Neutrophil (primary cell): ENCODE measurements at regions not wholly inside any gene's neighbourhood (a gene's known extent, or its start where the extent isn't known, plus 50 kb on each side); places are given as distances from the start of the nearest gene placed in this dataset.
"Not testable (repeated sequence)": the region's sequence is repeated elsewhere in the genome, so short reads cannot be mapped to it uniquely, and the experiment has no call there.

Source experiments
- H3K27ac ChIP-seq: fragments of 200-600 bp; sonication (generic); 2 replicates; pipeline ENCODE4 v1.5.1; 2016; ENCODE audit warnings: mild to moderate bottlenecking, moderate library complexity
- H3K27me3 ChIP-seq: fragments of 200-600 bp; sonication (generic); 2 replicates; pipeline ENCODE4 v1.6.0; 2016; ENCODE audit warnings: mild to moderate bottlenecking
- H3K36me3 ChIP-seq: fragments of 200-600 bp; sonication (generic); 2 replicates; pipeline ENCODE4 v1.5.1; 2017
- H3K4me1 ChIP-seq, 2 experiments: fragments of 200-600 bp in 1 of 2; sonication (generic) in 1 of 2; 1 replicate in 1 of 2; 2 replicates in 1 of 2; pipeline versions ENCODE4 v1.5.1 to v1.6.1; 2013 to 2016; ENCODE audit warnings: low read depth in 1 of 2, low read length in 1 of 2, mild to moderate bottlenecking in 1 of 2, moderate library complexity in 1 of 2; ENCODE audit not compliant: control insufficient read depth in 1 of 2, insufficient read depth in 1 of 2
- H3K4me3 ChIP-seq, 2 experiments: fragments of 200-600 bp in 1 of 2; sonication (generic) in 1 of 2; 1 replicate in 1 of 2; 2 replicates in 1 of 2; pipeline ENCODE4 v1.5.1; 2013 to 2016; ENCODE audit warnings: low read depth in 1 of 2, low read length in 1 of 2, mild to moderate bottlenecking in 1 of 2, moderate library complexity in 1 of 2
- H3K9me3 ChIP-seq: fragments of 200-600 bp; sonication (generic); 2 replicates; pipeline ENCODE4 v1.5.1; 2016
- TF ChIP-seq, protein P1 (sequence below): fragments of 200-600 bp; sonication (generic); IDR thresholded peaks from 2 replicates; pipeline ENCODE4 v1.5.1; 2016; ENCODE audit warnings: antibody characterized with exemption

DNA sequence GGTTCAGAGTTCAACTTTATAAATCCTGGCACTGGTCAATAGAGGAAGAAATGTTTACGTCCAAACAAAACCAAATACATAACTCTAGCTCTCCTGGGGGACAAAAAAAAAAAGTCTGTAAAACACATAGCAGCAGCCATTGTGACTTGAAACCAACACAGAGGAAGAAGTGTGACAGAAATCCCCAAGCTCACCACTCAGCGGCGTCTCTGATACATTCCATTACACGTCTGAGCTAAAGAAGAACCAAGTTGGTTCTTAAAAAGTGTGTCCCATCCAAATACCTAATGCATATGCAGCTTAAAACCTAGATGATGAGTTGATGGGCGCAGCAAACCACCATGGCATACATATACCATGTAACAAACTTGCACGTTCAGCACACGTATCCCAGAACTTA is 58.3 kb upstream of the NANOS1 start:
- H3K27ac ChIP-seq = no peak overlapping the region
- H3K36me3 ChIP-seq = no peaks in the 10 kb centered on the region
- no peaks in the 10 kb centered on the region for H3K4me1 ChIP-seq
- no peak overlapping the region for H3K4me3 ChIP-seq
- no peaks in the 10 kb centered on the region for H3K27me3 ChIP-seq
- TF ChIP-seq, protein P1, sequence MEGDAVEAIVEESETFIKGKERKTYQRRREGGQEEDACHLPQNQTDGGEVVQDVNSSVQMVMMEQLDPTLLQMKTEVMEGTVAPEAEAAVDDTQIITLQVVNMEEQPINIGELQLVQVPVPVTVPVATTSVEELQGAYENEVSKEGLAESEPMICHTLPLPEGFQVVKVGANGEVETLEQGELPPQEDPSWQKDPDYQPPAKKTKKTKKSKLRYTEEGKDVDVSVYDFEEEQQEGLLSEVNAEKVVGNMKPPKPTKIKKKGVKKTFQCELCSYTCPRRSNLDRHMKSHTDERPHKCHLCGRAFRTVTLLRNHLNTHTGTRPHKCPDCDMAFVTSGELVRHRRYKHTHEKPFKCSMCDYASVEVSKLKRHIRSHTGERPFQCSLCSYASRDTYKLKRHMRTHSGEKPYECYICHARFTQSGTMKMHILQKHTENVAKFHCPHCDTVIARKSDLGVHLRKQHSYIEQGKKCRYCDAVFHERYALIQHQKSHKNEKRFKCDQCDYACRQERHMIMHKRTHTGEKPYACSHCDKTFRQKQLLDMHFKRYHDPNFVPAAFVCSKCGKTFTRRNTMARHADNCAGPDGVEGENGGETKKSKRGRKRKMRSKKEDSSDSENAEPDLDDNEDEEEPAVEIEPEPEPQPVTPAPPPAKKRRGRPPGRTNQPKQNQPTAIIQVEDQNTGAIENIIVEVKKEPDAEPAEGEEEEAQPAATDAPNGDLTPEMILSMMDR = no peak
- H3K9me3 ChIP-seq = no peaks in the 10 kb centered on the region

DNA sequence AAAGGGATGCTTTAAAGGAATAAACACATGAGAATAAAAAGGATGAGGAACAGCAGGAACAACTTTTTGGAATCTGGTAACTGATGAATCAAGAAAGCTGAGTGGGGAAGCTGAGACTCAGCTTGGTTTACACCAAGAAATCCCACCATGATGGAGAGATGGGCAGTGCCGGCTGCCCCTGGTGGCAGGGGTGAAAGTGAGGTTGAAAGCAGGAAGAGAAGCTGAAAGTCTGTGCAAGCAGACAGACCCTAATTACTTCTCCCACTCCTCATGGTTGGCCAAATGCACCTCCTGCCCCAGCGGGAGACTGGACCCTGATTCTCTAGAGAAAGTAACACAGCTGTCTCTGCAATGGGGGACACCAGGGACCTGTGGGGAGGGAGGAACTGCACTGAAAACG is 57.6 kb upstream of the NANOS1 start:
- no peak overlapping the region for H3K4me3 ChIP-seq
- H3K27ac ChIP-seq = no peak overlapping the region
- no peaks in the 10 kb centered on the region for H3K36me3 ChIP-seq
- no peaks in the 10 kb centered on the region for H3K27me3 ChIP-seq
- no peaks in the 10 kb centered on the region for H3K4me1 ChIP-seq
- TF ChIP-seq, protein P1 = no peak
- H3K9me3 ChIP-seq = no peaks in the 10 kb centered on the region

DNA sequence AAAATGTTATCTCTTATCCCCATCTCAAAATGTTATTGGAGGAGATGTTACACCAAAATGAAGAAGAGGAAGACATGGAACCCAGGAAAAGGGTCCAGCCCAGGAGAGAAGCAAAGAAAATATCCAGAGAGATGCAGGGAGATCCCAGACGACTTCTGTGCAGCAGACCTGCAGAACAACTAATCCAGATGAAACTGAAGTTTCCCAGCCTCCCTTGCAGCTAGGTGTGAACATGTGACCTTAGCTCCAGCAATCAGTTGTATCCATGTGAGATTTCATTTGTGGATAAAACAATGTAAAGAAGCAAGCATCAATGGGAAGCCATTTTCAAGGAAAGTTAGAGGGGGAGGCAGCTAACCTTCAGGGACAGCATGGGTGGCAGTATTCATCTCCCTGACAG is 55.8 kb upstream of the NANOS1 start:
- Histone ChIP-seq H3K27ac (no peak overlapping the region), H3K4me3 (no peak overlapping the region), H3K9me3 (no peaks in the 10 kb centered on the region), H3K36me3 (no peaks in the 10 kb centered on the region), H3K27me3 (no peaks in the 10 kb centered on the region), H3K4me1 (no peaks in the 10 kb centered on the region)
- TF ChIP-seq, protein P1 = no peak

DNA sequence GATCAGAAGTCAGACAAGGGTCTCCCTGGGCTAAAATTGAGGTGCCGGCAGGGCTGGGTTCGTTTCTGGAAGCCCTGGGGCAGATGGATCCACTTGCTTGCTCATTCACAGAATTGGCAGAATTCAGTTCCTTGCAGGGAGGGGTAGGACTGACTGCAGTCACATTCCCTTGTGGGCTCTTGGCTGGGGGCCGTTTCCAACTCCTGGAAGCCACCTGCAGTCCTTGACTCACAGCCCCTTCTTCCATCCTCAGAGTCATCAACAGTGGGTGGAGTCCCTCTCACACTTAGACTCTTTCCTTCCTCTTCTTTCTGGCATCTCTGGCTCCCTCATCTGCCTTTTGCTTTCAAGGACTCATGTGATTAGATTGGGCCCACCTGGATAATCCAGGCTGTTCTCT is 54.6 kb upstream of the NANOS1 start:
- H3K27ac ChIP-seq = no peak overlapping the region
- no peaks in the 10 kb centered on the region for H3K4me1 ChIP-seq
- no peaks in the 10 kb centered on the region for H3K36me3 ChIP-seq
- no peak overlapping the region for H3K4me3 ChIP-seq
- H3K9me3 ChIP-seq = no peaks in the 10 kb centered on the region
- TF ChIP-seq, protein P1 = no peak
- no peaks in the 10 kb centered on the region for H3K27me3 ChIP-seq

DNA sequence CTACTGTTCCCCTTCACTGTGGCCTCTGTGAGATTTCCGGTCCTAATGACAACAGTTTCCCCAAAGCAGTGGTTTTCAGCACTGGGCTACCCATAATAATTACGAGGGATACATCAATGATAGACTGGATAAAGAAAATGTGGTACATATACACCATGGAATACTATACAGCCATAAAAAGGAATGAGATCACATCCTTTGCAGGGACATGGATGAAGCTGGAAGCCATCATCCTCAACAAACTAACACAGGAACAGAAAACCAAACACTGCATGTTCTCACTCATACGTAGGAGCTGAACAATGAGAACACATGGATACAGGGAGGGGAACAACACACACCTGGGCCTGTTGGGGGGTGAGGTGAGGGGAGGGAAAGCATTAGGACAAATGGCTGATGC is 53.3 kb upstream of the NANOS1 start:
- H3K27me3 ChIP-seq, H3K27ac ChIP-seq, H3K4me1 ChIP-seq, H3K4me3 ChIP-seq, H3K9me3 ChIP-seq, H3K36me3 ChIP-seq: not testable (repeated sequence)

DNA sequence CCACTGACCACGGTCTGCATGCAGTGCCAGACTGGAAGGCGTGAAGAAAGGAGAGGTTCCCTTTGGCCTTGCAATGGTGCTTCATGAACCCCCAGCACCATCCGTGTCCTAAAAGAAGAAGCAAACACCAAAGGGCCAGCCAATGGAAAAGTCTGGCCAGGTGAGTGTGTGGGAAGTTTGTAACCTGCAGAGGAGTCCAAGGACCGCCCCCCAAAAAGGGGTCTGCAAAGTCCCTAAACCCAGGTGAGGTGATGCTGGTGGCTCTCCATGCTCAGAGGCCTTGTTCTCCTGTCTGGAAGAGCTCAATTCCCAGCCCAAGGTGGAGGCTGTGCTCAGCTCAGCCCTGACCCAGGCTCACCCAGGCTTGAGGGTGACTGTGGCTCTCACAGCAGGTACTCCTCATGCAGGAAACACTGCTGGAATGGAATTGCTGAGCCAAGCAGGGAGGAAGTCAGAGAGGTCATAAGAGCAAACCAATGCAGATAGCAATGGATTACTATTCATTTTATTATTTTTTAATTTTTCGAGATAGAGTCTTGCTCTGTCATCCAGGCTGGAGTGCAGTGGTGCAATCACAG is 52.4 kb upstream of the NANOS1 start:
- TF ChIP-seq, protein P1 = no peak
- no peak overlapping the region for H3K27ac ChIP-seq
- H3K36me3 ChIP-seq = no peaks in the 10 kb centered on the region
- no peaks in the 10 kb centered on the region for H3K9me3 ChIP-seq
- no peaks in the 10 kb centered on the region for H3K4me1 ChIP-seq
- H3K4me3 ChIP-seq = no peak overlapping the region
- H3K27me3 ChIP-seq = no peaks in the 10 kb centered on the region
